SK-N-SH treated with all-trans-retinoic acid at 6 μM for 48 hours (cell line): ENCODE measurements at regions not wholly inside any gene's neighbourhood (a gene's known extent, or its start where the extent isn't known, plus 50 kb on each side); places are given as distances from the start of the nearest gene placed in this dataset.

Experiments used
- ATAC-seq: fragments of 200-7000 bp; cut with Tn5 transposase; 3 replicates; pipeline ENCODE4 v1.9.1; 2020; ENCODE audit warnings: mild to moderate bottlenecking, moderate library complexity
- ARNTL ChIP-seq: fragments of 450-650 bp; formaldehyde crosslinking; IDR thresholded peaks from 2 replicates; pipeline ENCODE4 v1.5.0; 2020; ENCODE audit warnings: low read depth, mild to moderate bottlenecking, moderate library complexity, borderline replicate concordance
- BACH2 ChIP-seq: fragments of 250-450 bp; sonication (Bioruptor Pico); IDR thresholded peaks from 2 replicates; pipeline ENCODE4 v1.9.0; 2021; ENCODE audit warnings: mild to moderate bottlenecking, borderline replicate concordance
- CREB5 ChIP-seq: fragments of 250-450 bp; sonication (Bioruptor Pico); IDR thresholded peaks from 2 replicates; pipeline ENCODE4 v1.5.1; 2020; ENCODE audit warnings: low read depth, mild to moderate bottlenecking, moderate library complexity
- CSDC2 ChIP-seq: fragments of 250-450 bp; sonication (Bioruptor Pico); IDR thresholded peaks from 2 replicates; pipeline ENCODE4 v1.5.0; 2020; ENCODE audit warnings: mild to moderate bottlenecking, moderate library complexity
- CSRNP3 ChIP-seq: fragments of 250-450 bp; sonication (Bioruptor Pico); IDR thresholded peaks from 2 replicates; pipeline ENCODE4 v1.5.1; 2021; ENCODE audit warnings: mild to moderate bottlenecking, moderate library complexity
- GLIS3 ChIP-seq: fragments of 250-450 bp; sonication (Bioruptor Pico); IDR thresholded peaks from 2 replicates; pipeline ENCODE4 v1.5.0; 2020; ENCODE audit warnings: mild to moderate bottlenecking, moderate library complexity
- ISL1 ChIP-seq: fragments of 250-450 bp; sonication (Bioruptor Pico); IDR thresholded peaks from 2 replicates; pipeline ENCODE4 v2.1.2; 2022; ENCODE audit warnings: mild to moderate bottlenecking, moderate library complexity
- OSR1 ChIP-seq: fragments of 250-450 bp; sonication (Bioruptor Pico); IDR thresholded peaks from 2 replicates; pipeline ENCODE4 v1.8.0; 2022; ENCODE audit warnings: moderate library complexity, mild to moderate bottlenecking, inconsistent platforms
- PATZ1 ChIP-seq: fragments of 250-450 bp; sonication (Bioruptor Pico); IDR thresholded peaks from 2 replicates; pipeline ENCODE4 v1.8.0; 2020; ENCODE audit warnings: mild to moderate bottlenecking, moderate library complexity, borderline replicate concordance
- POU6F1 ChIP-seq: fragments of 250-450 bp; sonication (Bioruptor Pico); IDR thresholded peaks from 2 replicates; pipeline ENCODE4 v1.8.0; 2021; ENCODE audit warnings: low read depth, mild to moderate bottlenecking, moderate library complexity, borderline replicate concordance
- RARB ChIP-seq: fragments of 250-450 bp; sonication (Bioruptor Pico); IDR thresholded peaks from 2 replicates; pipeline ENCODE4 v1.8.0; 2021; ENCODE audit warnings: mild to moderate bottlenecking, moderate library complexity
- SNAI2 ChIP-seq: fragments of 250-450 bp; sonication (Bioruptor Pico); IDR thresholded peaks from 2 replicates; pipeline ENCODE4 v1.5.0; 2020; ENCODE audit warnings: mild to moderate bottlenecking, moderate library complexity
- TCF4 ChIP-seq: fragments of 250-450 bp; sonication (Bioruptor Pico); IDR thresholded peaks from 2 replicates; pipeline ENCODE4 v1.8.0; 2021; ENCODE audit warnings: mild to moderate bottlenecking, moderate library complexity, borderline replicate concordance
- TOX ChIP-seq: fragments of 250-450 bp; sonication (Bioruptor Pico); IDR thresholded peaks from 2 replicates; pipeline ENCODE4 v1.8.0; 2021; ENCODE audit warnings: mild to moderate bottlenecking, moderate library complexity, borderline replicate concordance
- TSHZ2 ChIP-seq: fragments of 250-450 bp; sonication (Bioruptor Pico); IDR thresholded peaks from 2 replicates; pipeline ENCODE4 v1.5.0; 2020; ENCODE audit warnings: mild to moderate bottlenecking, moderate library complexity
- ZC3H10 ChIP-seq: fragments of 250-450 bp; sonication (Bioruptor Pico); IDR thresholded peaks from 2 replicates; pipeline ENCODE4 v1.5.1; 2021; ENCODE audit warnings: mild to moderate bottlenecking, moderate library complexity
- ZFP3 ChIP-seq: fragments of 250-450 bp; sonication (Bioruptor Pico); IDR thresholded peaks from 2 replicates; pipeline ENCODE4 v1.5.0; 2020; ENCODE audit warnings: mild to moderate bottlenecking, moderate library complexity
- ZFP30 ChIP-seq: fragments of 450-650 bp; formaldehyde crosslinking; IDR thresholded peaks from 2 replicates; pipeline ENCODE4 v1.5.0; 2022; ENCODE audit warnings: mild to moderate bottlenecking, moderate library complexity
- ZNF70 ChIP-seq: fragments of 450-650 bp; formaldehyde crosslinking; IDR thresholded peaks from 2 replicates; pipeline ENCODE4 v1.5.0; 2020; ENCODE audit warnings: mild to moderate bottlenecking, moderate library complexity
- ZNF8 ChIP-seq: fragments of 450-650 bp; formaldehyde crosslinking; IDR thresholded peaks from 2 replicates; pipeline ENCODE4 v1.5.0; 2020; ENCODE audit warnings: mild to moderate bottlenecking, moderate library complexity

- TF ChIP-seq CSRNP3 (CRISPR knock-in tag) (no peak), ISL1 (no peak), CREB5 (no peak), GLIS3 (CRISPR knock-in tag) (no peak), CSDC2 (CRISPR knock-in tag) (no peak), RARB (CRISPR knock-in tag) (no peak), TSHZ2 (CRISPR knock-in tag) (no peak), PATZ1 (CRISPR knock-in tag) (no peak), POU6F1 (CRISPR knock-in tag) (no peak), ZNF70 (CRISPR knock-in tag) (no peak)
Measured at GRCh38 chr1:181318022-181318857, 165.1 kb upstream of the CACNA1E start.

GRCh38 chr1:181318858-181319235 lies 164.5 kb upstream of the CACNA1E start:
- no peak for ATAC-seq
- TF ChIP-seq ZC3H10 (CRISPR knock-in tag): no peak
- TF ChIP-seq CSRNP3 (CRISPR knock-in tag): no peak
- no peak for TF ChIP-seq BACH2
- no peak for TF ChIP-seq CREB5
- no peak for TF ChIP-seq GLIS3 (CRISPR knock-in tag)
- TF ChIP-seq TCF4: no peak
- TF ChIP-seq OSR1 (CRISPR knock-in tag): no peak
- no peak for TF ChIP-seq ZNF70 (CRISPR knock-in tag)
- TF ChIP-seq ZFP3: no peak
- TF ChIP-seq ZFP30 (CRISPR knock-in tag): no peak
- no peak for TF ChIP-seq ISL1
- no peak for TF ChIP-seq ZNF8 (CRISPR knock-in tag)
- no peak for TF ChIP-seq TOX
- TF ChIP-seq ARNTL (CRISPR knock-in tag): no peak
- TF ChIP-seq POU6F1 (CRISPR knock-in tag): no peak
- TF ChIP-seq PATZ1 (CRISPR knock-in tag): no peak
- no peak for TF ChIP-seq SNAI2

More at GRCh38 chr1:181318022-181318857, 165.1 kb upstream of the CACNA1E start:
- ATAC-seq: no peak; the same call in 2 of the 3 replicates
